Smooth muscle cell (in vitro differentiated cells): ENCODE measurements at regions not wholly inside any gene's neighbourhood (a gene's known extent, or its start where the extent isn't known, plus 50 kb on each side); places are given as distances from the start of the nearest gene placed in this dataset.

Source experiments
- DNase-seq: peaks from one replicate; lab custom pipeline; 2025; ENCODE audit not compliant: unreplicated experiment; lab: John Stamatoyannopoulos, UW
- H2AFZ ChIP-seq: fragments of 200-600 bp; sonication (generic); 2 replicates; pipeline ENCODE4 v1.6.0; 2016; ENCODE audit warnings: antibody characterized with exemption, low read depth, mild to moderate bottlenecking
- H3F3A ChIP-seq: fragments of 200-600 bp; sonication (generic); 2 replicates; pipeline ENCODE4 v1.6.0; 2017; ENCODE audit warnings: antibody characterized with exemption, low read depth
- H3K27ac ChIP-seq: fragments of 200-600 bp; sonication (generic); 2 replicates; pipeline ENCODE4 v1.5.1; 2016; ENCODE audit warnings: low read depth, mild to moderate bottlenecking
- H3K27me3 ChIP-seq: fragments of 200-600 bp; sonication (generic); 2 replicates; pipeline ENCODE4 v1.6.1; 2016; ENCODE audit warnings: low read depth, mild to moderate bottlenecking
- H3K36me3 ChIP-seq: fragments of 200-600 bp; sonication (generic); 2 replicates; pipeline ENCODE4 v1.5.1; 2016; ENCODE audit warnings: low read depth
- H3K4me1 ChIP-seq: fragments of 200-600 bp; sonication (generic); 2 replicates; pipeline ENCODE4 v1.5.1; 2016; ENCODE audit warnings: low read depth
- H3K4me2 ChIP-seq: fragments of 200-600 bp; sonication (generic); 2 replicates; pipeline ENCODE4 v1.6.0; 2016; ENCODE audit warnings: mild to moderate bottlenecking
- H3K4me3 ChIP-seq: fragments of 200-600 bp; sonication (generic); 2 replicates; pipeline ENCODE4 v1.5.1; 2016; ENCODE audit warnings: mild to moderate bottlenecking
- H3K79me2 ChIP-seq: fragments of 200-600 bp; sonication (generic); 2 replicates; pipeline ENCODE4 v1.6.0; 2016; ENCODE audit warnings: low read depth, mild to moderate bottlenecking
- H3K9ac ChIP-seq: fragments of 200-600 bp; sonication (generic); 2 replicates; pipeline ENCODE4 v1.6.0; 2016; ENCODE audit warnings: low read depth
- H3K9me3 ChIP-seq: fragments of 200-600 bp; sonication (generic); replicated peaks from 2 replicates; pipeline ENCODE4 v1.5.1; 2016; ENCODE audit warnings: low read depth
- H4K20me1 ChIP-seq: fragments of 200-600 bp; sonication (generic); 2 replicates; pipeline ENCODE4 v1.6.0; 2016; ENCODE audit warnings: low read depth
- WGBS: methylation state at CpG from one replicate; pipeline ENCODE4 v1.1.7; 2016; ENCODE audit warnings: low lambda C conversion rate; 5-methylcytosine and 5-hydroxymethylcytosine counted together
- TF ChIP-seq, protein P1 (sequence below): fragments of 200-600 bp; sonication (generic); IDR thresholded peaks from 2 replicates; pipeline ENCODE4 v1.5.1; 2017; ENCODE audit warnings: borderline replicate concordance, mild to moderate bottlenecking, antibody characterized with exemption; ENCODE audit not compliant: insufficient read depth, poor library complexity, severe bottlenecking

DNA sequence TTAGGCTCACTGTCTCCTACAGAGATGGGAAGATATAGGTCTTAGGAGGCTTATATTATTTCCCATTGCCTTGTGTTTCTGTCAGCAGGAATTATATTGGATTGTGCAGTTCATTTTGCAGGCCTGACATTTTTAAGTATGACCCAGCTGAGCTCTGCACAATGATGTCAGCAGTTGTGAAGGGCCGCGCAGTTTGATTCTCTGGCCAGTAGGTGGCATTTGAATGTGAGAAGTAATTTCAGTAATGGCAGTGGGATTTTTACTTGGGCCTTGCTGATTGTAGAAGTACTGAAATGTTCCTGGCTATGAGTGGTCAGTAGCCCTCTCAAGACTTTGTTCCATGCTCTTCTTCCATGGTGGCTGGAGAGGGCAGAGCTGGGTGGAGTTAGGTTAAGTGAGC, 247.2 kb upstream of the MTMR8 start:
- 77% methylated on average over 2 of the region's 2 CpGs for whole genome bisulfite sequencing

More for the DNA sequence above, 247.2 kb upstream of the MTMR8 start:
- no peaks in the 10 kb centered on the region for H3K4me1 ChIP-seq
- H3K9me3 ChIP-seq: no peaks in the 10 kb centered on the region
- DNase-seq: no peak
- H3K27ac ChIP-seq: no peak overlapping the region
- no peaks in the 10 kb centered on the region for H3K27me3 ChIP-seq
- H4K20me1 ChIP-seq: no peaks in the 10 kb centered on the region
- H3K4me2 ChIP-seq: no peak overlapping the region
- no peaks in the 10 kb centered on the region for H3K79me2 ChIP-seq
- no peaks in the 10 kb centered on the region for H3K36me3 ChIP-seq
- no peaks in the 10 kb centered on the region for H3F3A ChIP-seq
- no peak overlapping the region for H3K9ac ChIP-seq
- H2AFZ ChIP-seq: no peak overlapping the region
- H3K4me3 ChIP-seq: no peak overlapping the region
- TF ChIP-seq, protein P1, sequence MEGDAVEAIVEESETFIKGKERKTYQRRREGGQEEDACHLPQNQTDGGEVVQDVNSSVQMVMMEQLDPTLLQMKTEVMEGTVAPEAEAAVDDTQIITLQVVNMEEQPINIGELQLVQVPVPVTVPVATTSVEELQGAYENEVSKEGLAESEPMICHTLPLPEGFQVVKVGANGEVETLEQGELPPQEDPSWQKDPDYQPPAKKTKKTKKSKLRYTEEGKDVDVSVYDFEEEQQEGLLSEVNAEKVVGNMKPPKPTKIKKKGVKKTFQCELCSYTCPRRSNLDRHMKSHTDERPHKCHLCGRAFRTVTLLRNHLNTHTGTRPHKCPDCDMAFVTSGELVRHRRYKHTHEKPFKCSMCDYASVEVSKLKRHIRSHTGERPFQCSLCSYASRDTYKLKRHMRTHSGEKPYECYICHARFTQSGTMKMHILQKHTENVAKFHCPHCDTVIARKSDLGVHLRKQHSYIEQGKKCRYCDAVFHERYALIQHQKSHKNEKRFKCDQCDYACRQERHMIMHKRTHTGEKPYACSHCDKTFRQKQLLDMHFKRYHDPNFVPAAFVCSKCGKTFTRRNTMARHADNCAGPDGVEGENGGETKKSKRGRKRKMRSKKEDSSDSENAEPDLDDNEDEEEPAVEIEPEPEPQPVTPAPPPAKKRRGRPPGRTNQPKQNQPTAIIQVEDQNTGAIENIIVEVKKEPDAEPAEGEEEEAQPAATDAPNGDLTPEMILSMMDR: peak; percentile 18
